ENCODE measurements at regions not wholly inside any gene's neighbourhood (a gene's known extent, or its start where the extent isn't known, plus 50 kb on each side); places are given as distances from the start of the nearest gene placed in this dataset.

GRCh38 chr9:99294850-99295461, 72.9 kb downstream of the SEC61B start:
- TF ChIP-seq CHD2 (IDR thresholded peaks at IDR 0.05; ENCODE audit: low read length, partially characterized antibody) (no peak), JUND (IDR thresholded peaks at IDR 0.05) (no peak), SMC3 (IDR thresholded peaks at IDR 0.05; ENCODE audit: low read depth, low read length) (no peak), FOXJ3 (CRISPR knock-in tag; IDR thresholded peaks at IDR 0.05) (no peak), NFIC (IDR thresholded peaks at IDR 0.05; ENCODE audit: borderline replicate concordance) (no peak), POLR2AphosphoS5 (IDR thresholded peaks at IDR 0.05; ENCODE audit: low read depth, low read length) (no peak), USF1 (IDR thresholded peaks at IDR 0.05; ENCODE audit: borderline replicate concordance, low read depth) (peak; percentile 30; the same call in 1 of the 2 replicates), USF2 (IDR thresholded peaks at IDR 0.05; ENCODE audit: borderline replicate concordance, low read depth, low read length) (no peak)
- Histone ChIP-seq H3K36me3 (replicated peaks in 1 of 2; ENCODE audit: control insufficient read depth in 1 of 2, insufficient read depth in 2 of 2, low read length in 1 of 2) (no peaks in the 10 kb centered on the region), H3K9ac (no peak overlapping the region), H3K4me1 (ENCODE audit: control insufficient read depth in 1 of 2, insufficient read depth in 2 of 2, low read depth in 1 of 2, low read length in 1 of 2) (peaks cover 0 to 17% of the 10 kb centered on the region in 2 experiments; a peak in 2 of 4 replicates), H3K27ac (ENCODE audit: low read depth in 2 of 2, low read length in 1 of 2) (no peak overlapping the region), H3K4me3 (ENCODE audit: low read depth in 2 of 2, low read length in 1 of 2) (no peak overlapping the region), H3K9me3 (no peaks in the 10 kb centered on the region), H3K9me2 (no peaks in the 10 kb centered on the region), H3F3A (replicated peaks; ENCODE audit: insufficient read depth) (no peaks in the 10 kb centered on the region), H4K20me1 (ENCODE audit: insufficient read depth) (no peaks in the 10 kb centered on the region), H2AFZ (ENCODE audit: low read depth) (no peak overlapping the region), H3K4me2 (no peak overlapping the region), H3K79me2 (ENCODE audit: insufficient read depth) (no peaks in the 10 kb centered on the region), H3K27me3 (ENCODE audit: insufficient read depth) (no peaks in the 10 kb centered on the region)
- CTCF ChIA-PET, result no interaction called here
- POLR2A ChIA-PET, result no interaction called here
- no peak for DNase-seq
- WGBS (ENCODE audit: low lambda C conversion rate), result 58% methylated on average over 8 of the region's 8 CpGs

DNA sequence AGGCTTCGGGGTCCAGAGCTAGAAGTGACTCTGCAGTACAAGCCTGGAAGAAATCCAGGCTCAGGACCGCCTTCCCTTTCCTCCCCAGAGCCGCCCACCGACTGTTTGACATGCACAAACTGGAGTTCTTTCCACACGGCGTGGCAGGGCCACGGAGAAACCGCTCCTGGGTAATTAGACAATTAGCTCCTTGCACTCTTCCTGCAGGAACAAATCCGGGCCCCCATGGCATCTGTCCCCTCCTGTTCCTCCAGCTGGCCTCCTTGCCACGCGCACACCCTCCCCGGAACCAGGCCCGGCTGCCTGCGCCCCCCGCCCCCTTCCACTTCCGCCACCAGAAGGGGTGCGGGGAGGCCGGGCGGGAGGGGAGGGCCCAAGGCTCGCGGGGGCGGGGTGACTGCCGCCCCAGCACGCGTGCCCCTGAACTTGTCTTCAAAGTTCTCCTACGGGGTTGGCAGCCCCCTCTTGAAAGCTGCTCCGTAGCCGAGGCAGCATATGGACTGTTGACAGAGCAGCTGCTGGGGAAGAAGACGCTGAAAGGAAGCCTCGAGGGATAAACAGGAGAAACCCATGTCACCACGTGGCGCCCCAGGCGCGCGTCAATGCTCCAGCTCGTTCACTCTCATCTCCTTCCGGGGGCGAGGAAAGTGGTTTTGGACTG, 74.3 kb downstream of the SEC61B start:
- no peaks in the 10 kb centered on the region for H3K36me3 ChIP-seq (replicated peaks in 1 of 2; ENCODE audit: control insufficient read depth in 1 of 2, insufficient read depth in 2 of 2, low read length in 1 of 2)

More for the DNA sequence above, 74.3 kb downstream of the SEC61B start:
- Histone ChIP-seq H4K20me1 (ENCODE audit: insufficient read depth) (no peaks in the 10 kb centered on the region), H3K4me2 (no peak overlapping the region), H3K4me1 (ENCODE audit: control insufficient read depth in 1 of 2, insufficient read depth in 2 of 2, low read depth in 1 of 2, low read length in 1 of 2) (peaks cover 0 to 21% of the 10 kb centered on the region in 2 experiments; a peak in 2 of 4 replicates), H3K27ac (ENCODE audit: low read depth in 2 of 2, low read length in 1 of 2) (no peak overlapping the region), H3K9me3 (no peaks in the 10 kb centered on the region), H2AFZ (ENCODE audit: low read depth) (no peak overlapping the region), H3K79me2 (ENCODE audit: insufficient read depth) (no peaks in the 10 kb centered on the region), H3K9me2 (no peaks in the 10 kb centered on the region), H3K4me3 (ENCODE audit: low read depth in 2 of 2, low read length in 1 of 2) (no peak overlapping the region), H3K9ac (no peak overlapping the region), H3K27me3 (ENCODE audit: insufficient read depth) (no peaks in the 10 kb centered on the region), H3F3A (replicated peaks; ENCODE audit: insufficient read depth) (no peaks in the 10 kb centered on the region)
- ChIA-PET CTCF (interaction anchor here (0.8 to 1.5 kb wide), 6 partner anchors 9 to 1028 kb away, joined by 3 to 8 read pairs (median 3); no protein-coding TSS in a partner anchor), POLR2A (no interaction called here)
- no peak for TF ChIP-seq PBX3 (IDR thresholded peaks at IDR 0.05)
- no peak for TF ChIP-seq RXRA (IDR thresholded peaks at IDR 0.05; ENCODE audit: borderline replicate concordance, low read depth)
- no peak for TF ChIP-seq SIN3A (IDR thresholded peaks at IDR 0.05; ENCODE audit: borderline replicate concordance, low read depth, low read length)
- no peak for TF ChIP-seq NRF1 (IDR thresholded peaks at IDR 0.05; ENCODE audit: low read depth, low read length)
- TF ChIP-seq TCF12 (IDR thresholded peaks at IDR 0.05), result no peak
- no peak for TF ChIP-seq GATA2 (CRISPR knock-in tag; IDR thresholded peaks at IDR 0.05)
- TF ChIP-seq EP300 (IDR thresholded peaks at IDR 0.05; ENCODE audit: borderline replicate concordance in 1 of 2, low read depth in 1 of 2, low read length in 1 of 2), result no peak
- TF ChIP-seq, protein P1, sequence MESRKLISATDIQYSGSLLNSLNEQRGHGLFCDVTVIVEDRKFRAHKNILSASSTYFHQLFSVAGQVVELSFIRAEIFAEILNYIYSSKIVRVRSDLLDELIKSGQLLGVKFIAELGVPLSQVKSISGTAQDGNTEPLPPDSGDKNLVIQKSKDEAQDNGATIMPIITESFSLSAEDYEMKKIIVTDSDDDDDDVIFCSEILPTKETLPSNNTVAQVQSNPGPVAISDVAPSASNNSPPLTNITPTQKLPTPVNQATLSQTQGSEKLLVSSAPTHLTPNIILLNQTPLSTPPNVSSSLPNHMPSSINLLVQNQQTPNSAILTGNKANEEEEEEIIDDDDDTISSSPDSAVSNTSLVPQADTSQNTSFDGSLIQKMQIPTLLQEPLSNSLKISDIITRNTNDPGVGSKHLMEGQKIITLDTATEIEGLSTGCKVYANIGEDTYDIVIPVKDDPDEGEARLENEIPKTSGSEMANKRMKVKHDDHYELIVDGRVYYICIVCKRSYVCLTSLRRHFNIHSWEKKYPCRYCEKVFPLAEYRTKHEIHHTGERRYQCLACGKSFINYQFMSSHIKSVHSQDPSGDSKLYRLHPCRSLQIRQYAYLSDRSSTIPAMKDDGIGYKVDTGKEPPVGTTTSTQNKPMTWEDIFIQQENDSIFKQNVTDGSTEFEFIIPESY (IDR thresholded peaks at IDR 0.05; ENCODE audit: borderline replicate concordance, low read depth), result no peak
- 92% methylated on average over 36 of the region's 38 CpGs for WGBS (ENCODE audit: low lambda C conversion rate)
- peak; percentile 30 for DNase-seq
